ENCODE measurements at regions not wholly inside any gene's neighbourhood (a gene's known extent, or its start where the extent isn't known, plus 50 kb on each side); places are given as distances from the start of the nearest gene placed in this dataset.

- TF ChIP-seq CTCF (IDR thresholded peaks at IDR 0.05): no peak
- TF ChIP-seq POLR2A (IDR thresholded peaks at IDR 0.05): no peak
- TF ChIP-seq POLR2AphosphoS5 (IDR thresholded peaks at IDR 0.05): no peak
These were observed 518.4 kb upstream of the SLITRK1 start for GRCh38 chr13:84400706-84401105.
